Gastrocnemius medialis (tissue), 4 donors: ENCODE measurements at regions not wholly inside any gene's neighbourhood (a gene's known extent, or its start where the extent isn't known, plus 50 kb on each side); places are given as distances from the start of the nearest gene placed in this dataset.

Experiments used
- POLR2A ChIP-seq, 2 donors: fragments of 450-650 bp; IDR thresholded peaks; one replicate each; pipeline ENCODE4 v1.6.1; 2017; ENCODE audit warnings: antibody characterized with exemption in 2 of 2, mild to moderate bottlenecking in 2 of 2, moderate library complexity in 2 of 2
- TF ChIP-seq, protein P1 (sequence below), 5 experiments: fragments of 450-650 bp in 3 of 5; fragments of 200-600 bp in 2 of 5; sonication (generic) in 2 of 5; IDR thresholded peaks in 4 of 5; conservative IDR thresholded peaks in 1 of 5; 1 replicate in 4 of 5; 2 replicates in 1 of 5; pipeline ENCODE4 v1.5.1; 2016 to 2019; ENCODE audit warnings: antibody characterized with exemption in 5 of 5, mild to moderate bottlenecking in 3 of 5, moderate library complexity in 3 of 5

GRCh38 chr12:87047691-87048090 is 791.5 kb upstream of the MGAT4C start:
- no peak for TF ChIP-seq POLR2A (IDR thresholded peaks at IDR 0.05)
- TF ChIP-seq, protein P1, sequence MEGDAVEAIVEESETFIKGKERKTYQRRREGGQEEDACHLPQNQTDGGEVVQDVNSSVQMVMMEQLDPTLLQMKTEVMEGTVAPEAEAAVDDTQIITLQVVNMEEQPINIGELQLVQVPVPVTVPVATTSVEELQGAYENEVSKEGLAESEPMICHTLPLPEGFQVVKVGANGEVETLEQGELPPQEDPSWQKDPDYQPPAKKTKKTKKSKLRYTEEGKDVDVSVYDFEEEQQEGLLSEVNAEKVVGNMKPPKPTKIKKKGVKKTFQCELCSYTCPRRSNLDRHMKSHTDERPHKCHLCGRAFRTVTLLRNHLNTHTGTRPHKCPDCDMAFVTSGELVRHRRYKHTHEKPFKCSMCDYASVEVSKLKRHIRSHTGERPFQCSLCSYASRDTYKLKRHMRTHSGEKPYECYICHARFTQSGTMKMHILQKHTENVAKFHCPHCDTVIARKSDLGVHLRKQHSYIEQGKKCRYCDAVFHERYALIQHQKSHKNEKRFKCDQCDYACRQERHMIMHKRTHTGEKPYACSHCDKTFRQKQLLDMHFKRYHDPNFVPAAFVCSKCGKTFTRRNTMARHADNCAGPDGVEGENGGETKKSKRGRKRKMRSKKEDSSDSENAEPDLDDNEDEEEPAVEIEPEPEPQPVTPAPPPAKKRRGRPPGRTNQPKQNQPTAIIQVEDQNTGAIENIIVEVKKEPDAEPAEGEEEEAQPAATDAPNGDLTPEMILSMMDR (IDR thresholded peaks at IDR 0.05 in 4 of 5, conservative IDR thresholded peaks at IDR 0.05 in 1 of 5), result no peak
